H1 (cell line): ENCODE measurements at regions not wholly inside any gene's neighbourhood (a gene's known extent, or its start where the extent isn't known, plus 50 kb on each side); places are given as distances from the start of the nearest gene placed in this dataset.

ENCODE experiments used
- CTCF ChIA-PET: fragments of 300-600 bp; sonication (Branson Sonifier 250); formaldehyde crosslinking; loops from one replicate; lab custom pipeline; 2021; ENCODE audit not compliant: partially characterized antibody; lab: Charles Lee
- POLR2A ChIA-PET: fragments of 300-600 bp; sonication (Branson Sonifier 250); formaldehyde crosslinking; loops from one replicate; lab custom pipeline; 2021; ENCODE audit warnings: inconsistent platforms; ENCODE audit not compliant: partially characterized antibody; lab: Charles Lee
- DNase-seq, 2 experiments: peaks; one replicate each; pipeline versions ENCODE4 v3.0.0 to v3.0.0-alpha.2; 2010 to 2022; ENCODE audit warnings: low spot score in 2 of 2, low read depth in 1 of 2, mixed read lengths in 1 of 2
- FAIRE-seq: peaks from 2 replicates; lab custom pipeline; 2011; peaks lifted over from hg19 to GRCh38; lab: Jason Lieb, UNC
- H2AFZ ChIP-seq: 2 replicates; pipeline ENCODE4 v1.8.1; 2012; ENCODE audit warnings: low read length, inconsistent platforms
- H2AK5ac ChIP-seq: 2 replicates; pipeline ENCODE4 v1.6.1; 2013; ENCODE audit warnings: low read depth, low read length
- H2BK120ac ChIP-seq: replicated peaks from 2 replicates; pipeline ENCODE3; 2013; ENCODE audit warnings: low read depth, low read length, inconsistent platforms
- H2BK12ac ChIP-seq: 2 replicates; pipeline ENCODE4 v1.6.1; 2013; ENCODE audit warnings: low read depth, low read length
- H2BK15ac ChIP-seq: 2 replicates; pipeline ENCODE4 v1.6.1; 2013; ENCODE audit warnings: low read length
- H2BK20ac ChIP-seq: 2 replicates; pipeline ENCODE4 v1.6.1; 2013; ENCODE audit warnings: low read length
- H2BK5ac ChIP-seq: 2 replicates; pipeline ENCODE4 v1.6.1; 2013; ENCODE audit warnings: low read depth, low read length
- H3K14ac ChIP-seq: 2 replicates; pipeline ENCODE4 v1.6.1; 2013; ENCODE audit warnings: inconsistent platforms; ENCODE audit not compliant: insufficient read length
- H3K18ac ChIP-seq: 2 replicates; pipeline ENCODE4 v1.6.1; 2013; ENCODE audit warnings: low read length; ENCODE audit errors: extremely low read depth
- H3K23ac ChIP-seq: 2 replicates; pipeline ENCODE4 v1.6.1; 2013; ENCODE audit warnings: inconsistent platforms; ENCODE audit not compliant: insufficient read length
- H3K23me2 ChIP-seq: 2 replicates; pipeline ENCODE4 v1.6.1; 2013; ENCODE audit warnings: low read depth, low read length
- H3K27ac ChIP-seq: 2 replicates; pipeline ENCODE4 v1.6.1; 2011; ENCODE audit warnings: low read depth, low read length, inconsistent platforms
- H3K27me3 ChIP-seq, 4 experiments: replicated peaks in 1 of 4; 1 replicate in 1 of 4; 2 replicates in 3 of 4; pipeline versions ENCODE4 v1.6.1 to v1.8.1; 2011 to 2013; ENCODE audit warnings: low read length in 3 of 4, mild to moderate bottlenecking in 3 of 4, inconsistent platforms in 2 of 4, mixed read lengths in 2 of 4, moderate library complexity in 1 of 4; ENCODE audit not compliant: control insufficient read depth in 3 of 4, insufficient read depth in 3 of 4; ENCODE audit errors: extremely low read depth in 1 of 4
- H3K36me3 ChIP-seq, 4 experiments: 2 replicates each; pipeline versions ENCODE4 v1.6.1 to v1.8.1; 2011 to 2013; ENCODE audit warnings: mild to moderate bottlenecking in 4 of 4, low read length in 3 of 4, moderate library complexity in 2 of 4, control low read depth in 1 of 4, inconsistent platforms in 1 of 4; ENCODE audit not compliant: insufficient read depth in 4 of 4, control insufficient read depth in 2 of 4
- H3K4ac ChIP-seq: replicated peaks from 2 replicates; pipeline ENCODE3; 2013; ENCODE audit warnings: low read length, low read depth, mixed read lengths, inconsistent platforms; ENCODE audit not compliant: insufficient read length
- H3K4me1 ChIP-seq, 4 experiments: replicated peaks in 1 of 4; 1 replicate in 1 of 4; 2 replicates in 3 of 4; pipeline versions ENCODE4 v1.6.1 to v1.8.1; 2011 to 2013; ENCODE audit warnings: low read length in 3 of 4, inconsistent platforms in 2 of 4, mixed read lengths in 1 of 4; ENCODE audit not compliant: insufficient read depth in 4 of 4, control insufficient read depth in 3 of 4
- H3K4me2 ChIP-seq, 2 experiments: 2 replicates each; pipeline versions ENCODE4 v1.6.1 to v1.8.1; 2011 to 2013; ENCODE audit warnings: low read depth in 2 of 2, low read length in 2 of 2, control low read depth in 1 of 2, inconsistent platforms in 1 of 2, mild to moderate bottlenecking in 1 of 2; ENCODE audit not compliant: insufficient read depth in 1 of 2
- H3K4me3 ChIP-seq, 4 experiments: fragments of 200-600, 300-600 bp in 1 of 4; sonication (generic), shearing (Covaris generic), sonication (Bioruptor Twin) in 1 of 4; 2 replicates each; pipeline versions ENCODE4 v1.5.1 to v1.8.1; 2011 to 2016; ENCODE audit warnings: low read length in 4 of 4, low read depth in 3 of 4, control low read depth in 2 of 4, inconsistent platforms in 2 of 4, mild to moderate bottlenecking in 2 of 4, mixed read lengths in 1 of 4, moderate library complexity in 1 of 4; ENCODE audit not compliant: insufficient read depth in 2 of 4; ENCODE audit errors: extremely low read depth in 1 of 4
- H3K56ac ChIP-seq: replicated peaks from 2 replicates; pipeline ENCODE3; 2013; ENCODE audit warnings: low read depth, mild to moderate bottlenecking, mixed read lengths, low read length, inconsistent platforms; ENCODE audit not compliant: insufficient read length
- H3K79me1 ChIP-seq: 2 replicates; pipeline ENCODE4 v1.6.1; 2013; ENCODE audit warnings: low read depth, low read length, control low read depth
- H3K79me2 ChIP-seq, 2 experiments: 2 replicates each; pipeline versions ENCODE4 v1.6.1 to v1.8.1; 2012 to 2013; ENCODE audit warnings: low read length in 2 of 2, mild to moderate bottlenecking in 2 of 2, inconsistent platforms in 1 of 2; ENCODE audit not compliant: insufficient read depth in 2 of 2, control insufficient read depth in 1 of 2
- H3K9ac ChIP-seq, 4 experiments: replicated peaks in 1 of 4; 1 replicate in 1 of 4; 2 replicates in 3 of 4; pipeline versions ENCODE4 v1.6.1 to v1.8.1; 2011 to 2013; ENCODE audit warnings: low read depth in 3 of 4, low read length in 3 of 4, control low read depth in 2 of 4, mild to moderate bottlenecking in 2 of 4, moderate library complexity in 2 of 4, inconsistent platforms in 1 of 4; ENCODE audit errors: extremely low read depth in 1 of 4
- H3K9me3 ChIP-seq, 2 experiments: 2 replicates each; pipeline versions ENCODE4 v1.6.1 to v1.8.1; 2012 to 2013; ENCODE audit warnings: mild to moderate bottlenecking in 2 of 2, moderate library complexity in 2 of 2, control low read depth in 1 of 2, inconsistent platforms in 1 of 2, low read depth in 1 of 2, low read length in 1 of 2, mixed read lengths in 1 of 2; ENCODE audit not compliant: insufficient read depth in 2 of 2
- H4K20me1 ChIP-seq, 2 experiments: replicated peaks in 1 of 2; 2 replicates each; pipeline versions ENCODE3 to v1.8.1; 2011 to 2013; ENCODE audit warnings: inconsistent platforms in 2 of 2, low read length in 2 of 2, mild to moderate bottlenecking in 1 of 2; ENCODE audit not compliant: insufficient read depth in 2 of 2, control insufficient read depth in 1 of 2
- H4K5ac ChIP-seq: 2 replicates; pipeline ENCODE4 v1.6.1; 2013; ENCODE audit warnings: low read length, low read depth, mixed read lengths, inconsistent platforms; ENCODE audit not compliant: insufficient read length
- H4K8ac ChIP-seq: 2 replicates; pipeline ENCODE4 v1.8.0; 2013; ENCODE audit warnings: mild to moderate bottlenecking, moderate library complexity, low read length, inconsistent platforms; ENCODE audit not compliant: insufficient read depth; ENCODE audit errors: extremely low read depth
- H4K91ac ChIP-seq: replicated peaks from 2 replicates; pipeline ENCODE3; 2013; ENCODE audit warnings: low read length, mixed read lengths, inconsistent platforms; ENCODE audit not compliant: insufficient read length
- CBX5 ChIP-seq: fragments of 300-800, 300-1000 bp; sonication (generic); IDR thresholded peaks from 2 replicates; pipeline ENCODE4 v1.7.1; 2016; ENCODE audit warnings: antibody characterized with exemption, low read length, low read depth
- KDM1A ChIP-seq: fragments of 200-600, 300-600 bp; sonication (generic); IDR thresholded peaks from 2 replicates; pipeline ENCODE4 v1.7.1; 2016; ENCODE audit warnings: mild to moderate bottlenecking, low read length, borderline replicate concordance
- WGBS, 2 experiments: shearing (Covaris generic) in 1 of 2; methylation state at CpG; one replicate each; pipeline versions ENCODE4 v1.1.6 to v1.1.7; 2013 to 2015; ENCODE audit warnings: low lambda C conversion rate in 2 of 2, mixed read lengths in 2 of 2, inconsistent platforms in 1 of 2, low coverage in 1 of 2, missing lambda C conversion rate in 1 of 2; ENCODE audit not compliant: insufficient replicate concordance in 2 of 2, insufficient coverage in 1 of 2, insufficient read length in 1 of 2; ENCODE audit errors: extremely low coverage in 1 of 2, missing lambda C conversion rate in 1 of 2; 5-methylcytosine and 5-hydroxymethylcytosine counted together

DNA sequence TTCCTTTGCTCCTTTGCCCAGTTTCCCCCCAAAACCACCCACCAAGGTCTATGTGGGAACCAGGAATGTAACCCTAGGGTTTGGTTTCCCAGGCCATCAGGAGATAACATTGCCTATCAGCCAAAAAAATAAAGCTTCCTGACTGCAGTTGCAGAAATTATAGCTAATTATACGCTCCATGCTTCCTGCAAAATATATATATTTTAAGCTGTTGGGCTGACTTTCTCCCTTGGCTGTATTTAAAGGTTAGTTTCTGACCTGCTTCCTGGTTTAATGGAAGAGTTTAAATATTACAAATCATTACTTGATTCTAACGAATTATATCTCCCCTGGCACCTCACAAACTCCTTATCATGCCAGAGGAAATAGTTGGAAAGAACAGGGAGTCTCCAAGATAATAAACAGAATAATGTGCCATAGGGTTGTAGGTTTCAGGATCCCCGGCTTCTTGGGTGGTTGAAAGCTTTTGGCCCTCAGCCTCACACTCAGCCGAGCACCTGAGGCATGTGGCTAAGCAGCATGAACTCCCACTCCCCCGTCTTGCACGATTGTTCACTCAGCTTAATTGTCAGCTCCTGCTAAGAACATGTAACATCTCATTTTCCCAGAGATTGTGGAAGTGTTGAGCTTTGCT lies 79.9 kb downstream of the FZD1 start:
- Histone ChIP-seq H2BK20ac (no peak overlapping the region), H3K9ac (no peak overlapping the region), H2BK15ac (no peak overlapping the region), H3K79me2 (no peaks in the 10 kb centered on the region), H3K56ac (no peak overlapping the region), H2BK5ac (no peak overlapping the region), H4K5ac (no peak overlapping the region), H4K91ac (no peak overlapping the region), H2AFZ (no peak overlapping the region), H3K18ac (no peak overlapping the region), H3K4me2 (no peak overlapping the region), H3K23me2 (no peaks in the 10 kb centered on the region), H4K8ac (no peak overlapping the region), H3K14ac (no peak overlapping the region), H3K79me1 (no peaks in the 10 kb centered on the region), H3K4me3 (no peak overlapping the region), H4K20me1 (peaks cover 0 to 2% of the 10 kb centered on the region in 2 experiments), H3K4ac (no peak overlapping the region), H2BK120ac (no peak overlapping the region), H3K27ac (no peak overlapping the region), H3K9me3 (no peaks in the 10 kb centered on the region), H3K36me3 (no peaks in the 10 kb centered on the region), H2BK12ac (no peak overlapping the region), H3K4me1 (no peaks in the 10 kb centered on the region), H3K23ac (no peak overlapping the region), H3K27me3 (peaks cover 0 to 8% (median under 1%) of the 10 kb centered on the region in 4 experiments; a peak in 3 of 7 replicates), H2AK5ac (no peak overlapping the region)
- ChIA-PET CTCF (interaction anchor here (1.1 to 1.4 kb wide), 2 partner anchors 11 to 290 kb away, joined by 3 to 4 read pairs; no protein-coding TSS in a partner anchor), POLR2A (no interaction called here)
- FAIRE-seq (no peak), DNase-seq (no peak)
- 97% methylated on average over 6 of the region's 6 CpGs; no CpG with 5 or more reads in 1 of the 2 experiments for WGBS, 2 experiments
- no peak for TF ChIP-seq CBX5
- TF ChIP-seq KDM1A = no peak
